HG03558 (cell line): ENCODE measurements at regions not wholly inside any gene's neighbourhood (a gene's known extent, or its start where the extent isn't known, plus 50 kb on each side); places are given as distances from the start of the nearest gene placed in this dataset.

ENCODE experiments used
- ATAC-seq: cut with Tn5 transposase; IDR thresholded peaks from one replicate; pipeline ENCODE4 v1.9.1; 2021; ENCODE audit warnings: moderate number of reproducible peaks; ENCODE audit not compliant: unreplicated experiment; ENCODE audit errors: extremely low read depth

GRCh38 chr2:128637481-128638155 lies 318.9 kb upstream of the HS6ST1 start:
- no peak for ATAC-seq

- no peak for ATAC-seq
These were observed 319.9 kb upstream of the HS6ST1 start for GRCh38 chr2:128638341-128639119.

GRCh38 chr2:128639120-128639477 lies 320.4 kb upstream of the HS6ST1 start:
- no peak for ATAC-seq

DNA sequence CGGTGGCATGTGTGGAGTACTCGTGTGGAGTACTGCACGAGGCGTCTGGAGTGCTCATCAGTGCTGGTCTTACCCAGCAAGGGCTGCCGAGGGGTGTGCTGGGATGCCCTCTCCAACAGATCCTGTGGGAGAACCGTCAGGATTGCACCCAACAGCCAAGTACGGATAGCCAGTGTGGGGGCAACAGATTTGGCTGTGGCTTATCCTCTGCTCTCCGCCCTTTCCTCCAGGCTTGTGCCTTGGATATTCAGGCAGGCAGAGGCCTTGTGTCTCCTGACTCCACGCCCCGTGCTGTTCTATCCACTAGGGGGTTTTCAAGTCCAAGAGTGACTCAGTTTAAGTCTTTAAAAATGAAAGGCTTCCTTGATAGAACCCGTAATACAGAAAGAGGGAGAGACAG lies 321.0 kb upstream of the HS6ST1 start:
- no peak for ATAC-seq

- no peak for ATAC-seq
These were observed 321.6 kb upstream of the HS6ST1 start for GRCh38 chr2:128640166-128640844.

GRCh38 chr2:128640845-128641360 lies 322.2 kb upstream of the HS6ST1 start:
- ATAC-seq, result no peak

DNA sequence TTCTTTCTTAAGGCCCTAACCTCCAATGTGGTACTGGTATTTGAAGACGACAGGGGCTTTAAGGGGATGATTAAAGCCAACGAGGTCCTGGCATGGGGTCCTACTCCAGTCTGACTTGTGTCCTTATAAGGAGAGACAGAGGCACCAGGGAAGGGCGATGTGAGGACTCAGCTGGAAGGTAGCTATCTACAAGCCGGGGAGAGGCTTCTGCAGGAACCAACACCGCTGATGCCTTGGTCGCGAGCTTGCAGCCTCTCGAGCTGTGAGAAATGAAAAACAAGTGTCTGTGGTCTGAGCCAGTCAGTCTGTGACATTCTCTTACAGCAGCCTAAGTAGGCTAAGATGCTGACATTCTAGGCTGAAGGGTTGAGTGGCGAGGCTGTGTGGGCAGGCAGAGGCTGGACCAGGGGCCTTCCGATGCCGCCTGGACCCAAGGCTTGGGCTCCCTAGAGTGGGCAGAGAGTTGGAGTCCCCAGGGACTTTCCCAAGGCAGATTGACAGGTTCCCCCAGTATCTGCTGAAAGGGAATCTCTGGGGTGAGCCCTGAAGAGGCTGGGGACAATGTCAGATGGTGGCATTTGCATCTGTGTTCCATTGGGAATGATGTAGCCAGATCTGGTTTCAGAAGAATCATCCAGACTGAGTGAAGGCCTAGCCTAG lies 322.9 kb upstream of the HS6ST1 start:
- ATAC-seq, result no peak

DNA sequence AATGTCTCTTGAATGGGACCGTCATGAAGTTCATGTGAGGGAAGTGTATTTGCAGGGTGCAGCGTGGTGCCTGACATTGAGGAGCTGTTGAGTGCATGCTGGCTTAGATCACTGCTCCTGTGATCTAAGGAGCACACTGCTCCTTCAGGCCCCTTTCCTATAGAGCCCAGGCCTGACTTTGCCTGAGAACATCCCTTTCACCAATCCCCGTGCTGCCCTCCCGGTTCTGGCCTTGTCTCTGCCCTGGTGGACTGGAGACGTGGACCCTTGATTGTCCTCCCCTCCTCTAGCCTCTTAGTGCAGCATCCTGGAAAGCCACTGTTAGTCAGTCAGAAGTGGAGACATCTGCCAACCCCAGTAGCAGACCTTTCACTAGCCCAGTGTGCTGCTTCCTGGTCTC lies 323.6 kb upstream of the HS6ST1 start:
- no peak for ATAC-seq

DNA sequence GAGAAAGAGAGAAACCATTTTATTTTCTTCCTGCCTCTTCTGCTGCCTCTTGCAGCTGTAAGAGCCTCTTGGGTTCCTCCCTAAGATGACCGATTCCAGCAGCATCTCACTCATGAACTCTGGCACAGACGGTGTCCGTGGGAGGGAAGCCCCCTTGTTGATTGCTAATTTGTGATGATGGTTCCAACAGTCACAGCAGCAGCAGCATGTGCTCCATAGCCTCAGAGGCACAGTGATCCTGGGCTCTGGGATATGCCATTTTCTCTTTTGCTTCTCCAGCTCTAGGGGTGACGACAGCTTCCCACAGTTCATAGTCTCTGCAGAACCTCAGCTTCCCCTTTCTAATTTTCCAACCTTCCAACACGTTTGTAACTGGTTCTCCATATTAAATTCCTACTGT lies 324.2 kb upstream of the HS6ST1 start:
- ATAC-seq, result no peak

DNA sequence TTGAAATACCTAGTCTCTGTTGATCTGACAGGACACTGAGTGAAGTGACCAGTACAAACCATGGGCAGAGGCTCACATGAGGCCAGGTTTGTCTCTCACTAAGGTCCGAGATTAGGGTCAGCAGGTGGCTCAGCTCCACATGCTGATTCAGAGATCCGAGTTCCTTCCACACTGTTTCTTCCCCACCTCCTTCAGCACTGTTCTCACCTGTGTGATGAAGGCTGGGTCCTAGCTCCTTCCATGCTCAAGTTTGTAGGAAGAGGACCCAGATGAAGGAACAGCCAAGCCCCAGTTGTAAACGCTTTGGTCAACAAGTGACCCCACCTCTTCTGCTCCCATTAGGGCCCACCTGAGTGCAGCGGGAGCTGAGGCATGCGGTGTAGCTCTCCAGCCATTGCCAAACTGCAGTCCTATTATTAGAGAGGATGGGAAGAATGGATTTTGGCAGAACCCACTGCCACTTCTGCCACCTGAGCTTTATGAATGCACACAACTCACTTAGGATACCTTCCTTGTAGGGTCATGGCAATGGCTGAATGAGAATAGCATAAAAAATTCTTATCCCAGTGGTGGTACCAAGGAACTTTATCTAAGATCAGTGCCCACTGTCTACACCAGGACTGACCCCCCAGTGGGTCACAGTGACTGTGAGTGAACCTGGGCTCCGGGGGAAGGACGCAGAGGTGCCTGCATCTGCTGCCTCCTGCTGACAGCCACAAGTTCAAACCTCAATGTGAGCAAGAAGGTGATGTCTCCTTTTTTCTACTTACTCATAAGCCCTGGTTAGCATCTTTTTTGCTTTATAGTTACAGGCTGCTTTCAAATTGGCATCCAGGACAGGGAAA lies 324.8 kb upstream of the HS6ST1 start:
- ATAC-seq, result no peak

DNA sequence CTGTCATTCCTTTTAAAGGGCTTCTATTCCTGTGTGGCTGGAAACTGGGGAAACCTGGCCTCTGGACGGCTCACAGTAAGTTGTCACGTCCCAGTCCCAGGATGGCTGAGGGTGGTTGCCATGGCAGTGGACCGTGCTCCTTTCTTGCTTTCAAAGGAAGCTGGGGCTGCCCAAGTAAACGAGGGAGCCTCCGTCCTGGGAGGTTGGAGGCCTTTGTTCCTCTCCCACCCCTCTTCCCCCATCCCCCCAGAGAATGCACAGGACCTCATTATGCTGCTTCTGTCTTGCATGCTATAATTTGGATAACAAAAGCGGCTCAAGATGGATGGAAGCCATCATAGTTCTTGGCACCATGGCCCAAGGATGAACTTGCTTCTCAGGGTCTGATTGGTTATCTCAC lies 325.5 kb upstream of the HS6ST1 start:
- no peak for ATAC-seq

GRCh38 chr2:128644718-128645256 lies 326.1 kb upstream of the HS6ST1 start:
- ATAC-seq, result no peak

DNA sequence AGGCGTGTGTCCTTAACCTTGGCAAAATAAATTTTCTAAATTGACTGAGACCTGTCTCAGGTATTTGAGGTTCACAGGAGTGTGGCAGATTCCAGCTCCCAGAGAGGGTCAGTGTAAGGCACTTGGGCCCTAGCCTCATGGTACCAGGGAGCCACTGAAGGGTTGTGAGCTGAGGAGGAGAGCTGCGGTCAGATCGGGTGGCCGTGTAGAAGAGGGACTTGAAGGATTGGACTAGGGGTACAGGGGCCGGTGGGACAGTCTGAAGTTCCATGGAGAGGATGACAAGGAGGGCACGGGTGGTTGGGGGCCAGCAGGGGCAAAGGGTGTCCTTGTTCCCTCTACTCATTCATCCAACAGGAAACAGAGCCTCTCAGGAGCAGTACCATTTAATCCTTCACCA lies 327.0 kb upstream of the HS6ST1 start:
- ATAC-seq, result no peak

DNA sequence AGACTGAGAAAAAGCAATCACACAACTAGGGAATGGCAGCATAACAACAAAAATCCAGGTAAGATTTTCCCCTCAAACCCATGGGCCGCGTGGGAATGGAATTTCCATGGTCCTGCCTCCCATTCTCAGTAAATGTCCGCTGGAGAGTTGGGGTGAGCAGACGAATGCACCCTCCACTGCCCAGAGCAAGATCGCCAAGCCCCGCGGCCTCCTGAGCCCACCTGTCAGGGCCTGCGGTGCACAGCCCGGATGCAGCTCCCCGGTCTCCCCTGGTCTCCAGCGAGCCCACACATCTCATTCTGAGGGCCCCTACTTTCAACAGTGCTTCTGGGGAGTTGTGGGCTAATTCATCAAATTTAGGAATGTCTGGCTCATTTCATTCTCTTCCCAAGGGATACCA lies 327.4 kb upstream of the HS6ST1 start:
- no peak for ATAC-seq

- ATAC-seq, result no peak
These were observed 328.0 kb upstream of the HS6ST1 start for GRCh38 chr2:128646691-128647090.

DNA sequence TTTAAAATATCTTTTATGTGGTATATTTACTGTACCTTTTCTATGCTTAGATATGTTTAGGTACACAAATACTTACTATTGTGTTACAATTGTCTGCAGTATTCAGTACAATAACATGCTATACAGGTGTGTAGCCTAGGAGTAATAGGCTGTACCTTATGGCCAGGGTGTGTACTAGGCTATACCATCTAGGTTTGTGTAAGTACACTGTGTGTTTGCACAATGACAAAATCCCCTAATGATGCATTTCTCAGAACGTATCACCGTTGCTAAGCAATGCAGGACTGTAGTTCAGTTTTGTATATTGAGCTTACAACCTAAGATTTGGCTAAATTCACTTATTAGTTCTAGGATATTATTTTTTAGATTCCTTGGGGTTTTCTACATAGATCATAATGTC lies 332.3 kb upstream of the HS6ST1 start:
- ATAC-seq, result no peak

DNA sequence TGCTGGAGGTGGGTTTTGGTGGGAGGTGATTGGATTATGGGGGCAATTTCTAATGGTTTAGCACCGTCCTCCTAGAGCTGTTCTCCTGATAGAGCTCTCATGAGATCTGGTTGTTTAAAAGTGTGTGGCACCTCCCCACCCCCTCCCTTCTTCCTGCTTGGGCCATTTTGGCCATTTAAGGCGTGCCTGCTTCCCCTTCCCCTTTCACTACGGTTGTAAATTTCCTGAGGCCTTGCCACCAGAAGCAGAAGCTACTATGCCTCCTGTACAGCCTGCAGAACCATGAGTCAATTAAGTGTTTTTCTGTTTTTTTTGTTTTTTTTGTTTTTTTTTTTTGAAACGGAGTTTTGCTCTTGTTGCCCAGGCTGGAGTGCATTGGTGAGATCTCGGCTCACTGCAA lies 335.7 kb upstream of the HS6ST1 start:
- ATAC-seq, result no peak

- no peak for ATAC-seq
These were observed 342.2 kb upstream of the HS6ST1 start for GRCh38 chr2:128660836-128661235.

DNA sequence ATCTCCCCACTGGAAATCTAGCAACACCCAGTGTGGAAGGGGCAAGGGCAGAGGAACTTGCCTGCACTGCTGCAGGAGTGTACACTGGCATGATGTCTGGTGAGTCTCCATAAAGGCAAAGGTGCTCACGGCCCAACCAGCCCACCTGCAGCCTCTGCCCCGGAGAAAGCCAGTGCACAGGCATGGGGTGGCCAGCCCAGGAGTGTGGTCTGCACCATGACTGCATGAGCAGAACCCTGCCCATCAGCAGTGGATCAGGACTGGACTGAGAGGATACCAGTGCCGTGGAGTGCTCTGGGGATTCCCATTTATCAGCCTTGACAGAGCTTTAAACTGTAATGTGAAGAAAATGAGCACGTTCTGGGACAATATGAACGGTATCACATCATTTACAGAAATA lies 342.6 kb upstream of the HS6ST1 start:
- no peak for ATAC-seq

DNA sequence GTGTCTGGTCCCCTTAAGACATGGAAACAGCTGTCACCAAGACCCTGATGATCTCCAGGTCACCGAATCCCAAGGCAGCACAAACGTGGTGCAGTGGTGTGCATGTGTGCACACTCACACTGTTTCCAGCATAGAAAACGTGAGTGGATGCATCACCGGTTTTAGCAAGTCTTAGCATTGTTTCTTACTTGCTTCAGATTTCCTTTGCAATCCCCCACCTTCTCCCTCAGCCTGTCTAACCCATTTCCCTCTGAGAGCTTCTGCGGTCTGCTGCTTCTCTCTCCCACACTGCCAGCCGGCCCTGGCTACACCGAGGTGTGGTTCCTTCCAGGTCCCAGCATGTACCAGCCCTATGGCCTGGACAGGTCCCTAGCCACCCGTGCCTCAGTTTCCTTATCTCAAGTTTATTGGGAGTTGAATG lies 343.4 kb upstream of the HS6ST1 start:
- no peak for ATAC-seq
